ENCODE measurements at regions not wholly inside any gene's neighbourhood (a gene's known extent, or its start where the extent isn't known, plus 50 kb on each side); places are given as distances from the start of the nearest gene placed in this dataset.

GRCh38 chr2:121088251-121089165 lies 196.5 kb downstream of the TFCP2L1 start:
- Histone ChIP-seq H3K27me3 (no peaks in the 10 kb centered on the region), H3K36me3 (no peaks in the 10 kb centered on the region), H3K27ac (no peak overlapping the region), H3K9me3 (no peaks in the 10 kb centered on the region), H3K4me3 (no peak overlapping the region), H3K4me1 (no peaks in the 10 kb centered on the region)
- TF ChIP-seq, protein P1, sequence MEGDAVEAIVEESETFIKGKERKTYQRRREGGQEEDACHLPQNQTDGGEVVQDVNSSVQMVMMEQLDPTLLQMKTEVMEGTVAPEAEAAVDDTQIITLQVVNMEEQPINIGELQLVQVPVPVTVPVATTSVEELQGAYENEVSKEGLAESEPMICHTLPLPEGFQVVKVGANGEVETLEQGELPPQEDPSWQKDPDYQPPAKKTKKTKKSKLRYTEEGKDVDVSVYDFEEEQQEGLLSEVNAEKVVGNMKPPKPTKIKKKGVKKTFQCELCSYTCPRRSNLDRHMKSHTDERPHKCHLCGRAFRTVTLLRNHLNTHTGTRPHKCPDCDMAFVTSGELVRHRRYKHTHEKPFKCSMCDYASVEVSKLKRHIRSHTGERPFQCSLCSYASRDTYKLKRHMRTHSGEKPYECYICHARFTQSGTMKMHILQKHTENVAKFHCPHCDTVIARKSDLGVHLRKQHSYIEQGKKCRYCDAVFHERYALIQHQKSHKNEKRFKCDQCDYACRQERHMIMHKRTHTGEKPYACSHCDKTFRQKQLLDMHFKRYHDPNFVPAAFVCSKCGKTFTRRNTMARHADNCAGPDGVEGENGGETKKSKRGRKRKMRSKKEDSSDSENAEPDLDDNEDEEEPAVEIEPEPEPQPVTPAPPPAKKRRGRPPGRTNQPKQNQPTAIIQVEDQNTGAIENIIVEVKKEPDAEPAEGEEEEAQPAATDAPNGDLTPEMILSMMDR (IDR thresholded peaks at IDR 0.05) = no peak
- TF ChIP-seq POLR2A (IDR thresholded peaks at IDR 0.05) = no peak
- peak in 1 of 2 donors; percentile 42 for DNase-seq
- intact Hi-C loops (cut with DNase I; ENCODE audit: low total_unique reads) = no loop called here

GRCh38 chr2:121089166-121089510 lies 195.9 kb downstream of the TFCP2L1 start:
- no peak overlapping the region for H3K4me3 ChIP-seq
- no peaks in the 10 kb centered on the region for H3K36me3 ChIP-seq
- intact Hi-C loops (cut with DNase I; ENCODE audit: low total_unique reads) = no loop called here
- no peaks in the 10 kb centered on the region for H3K4me1 ChIP-seq
- no peaks in the 10 kb centered on the region for H3K27me3 ChIP-seq
- H3K27ac ChIP-seq = no peak overlapping the region
- no peak for DNase-seq
- H3K9me3 ChIP-seq = no peaks in the 10 kb centered on the region
- TF ChIP-seq, protein P1 (IDR thresholded peaks at IDR 0.05) = no peak
- TF ChIP-seq POLR2A (IDR thresholded peaks at IDR 0.05) = no peak

DNA sequence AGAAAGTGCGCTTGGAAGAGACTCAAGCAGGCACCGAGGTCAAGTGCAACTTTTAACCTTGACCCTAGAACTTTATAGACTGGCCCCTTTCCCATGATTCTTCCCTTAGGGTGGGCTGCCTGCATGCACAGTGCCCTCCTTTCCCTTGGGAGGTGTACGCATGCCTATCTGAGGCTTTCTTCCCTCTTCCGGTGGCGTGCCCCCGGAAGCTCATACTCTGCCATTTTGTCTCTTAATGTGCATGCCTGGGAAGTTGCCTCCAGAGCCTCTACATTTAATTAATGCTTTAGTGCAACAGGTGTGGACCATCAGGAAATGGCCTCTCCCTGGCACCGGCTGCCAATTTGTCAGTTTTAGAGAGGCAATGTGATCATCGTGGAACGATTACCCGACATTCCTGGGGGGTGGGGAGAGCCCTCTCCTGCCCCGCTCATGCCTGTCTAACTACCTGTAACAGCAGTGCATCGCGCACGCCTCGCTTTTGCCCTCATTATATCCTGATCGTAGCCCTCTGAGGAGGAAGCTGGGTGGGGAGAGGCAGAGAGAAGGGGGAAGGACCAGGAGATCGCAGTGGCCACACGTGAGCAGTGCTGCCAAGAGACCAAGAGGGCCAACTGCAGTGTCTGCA lies 194.8 kb downstream of the TFCP2L1 start:
- DNase-seq = no peak
- TF ChIP-seq, protein P1 (IDR thresholded peaks at IDR 0.05) = no peak
- TF ChIP-seq POLR2A (IDR thresholded peaks at IDR 0.05) = no peak
- no peaks in the 10 kb centered on the region for H3K27me3 ChIP-seq
- no peaks in the 10 kb centered on the region for H3K9me3 ChIP-seq
- no peak overlapping the region for H3K4me3 ChIP-seq
- H3K36me3 ChIP-seq = no peaks in the 10 kb centered on the region
- no peak overlapping the region for H3K27ac ChIP-seq
- no peaks in the 10 kb centered on the region for H3K4me1 ChIP-seq
- intact Hi-C loops (cut with DNase I; ENCODE audit: low total_unique reads) = no loop called here

- intact Hi-C loops (cut with DNase I; ENCODE audit: low total_unique reads) = no loop called here
- H3K9me3 ChIP-seq = no peaks in the 10 kb centered on the region
- H3K4me1 ChIP-seq = no peaks in the 10 kb centered on the region
- no peak for DNase-seq
- H3K4me3 ChIP-seq = no peak overlapping the region
- H3K27me3 ChIP-seq = no peaks in the 10 kb centered on the region
- H3K36me3 ChIP-seq = no peaks in the 10 kb centered on the region
- TF ChIP-seq, protein P1 (IDR thresholded peaks at IDR 0.05) = no peak
- no peak for TF ChIP-seq POLR2A (IDR thresholded peaks at IDR 0.05)
- H3K27ac ChIP-seq = no peak overlapping the region
Observed at GRCh38 chr2:121092095-121092494, 192.9 kb downstream of the TFCP2L1 start.

DNA sequence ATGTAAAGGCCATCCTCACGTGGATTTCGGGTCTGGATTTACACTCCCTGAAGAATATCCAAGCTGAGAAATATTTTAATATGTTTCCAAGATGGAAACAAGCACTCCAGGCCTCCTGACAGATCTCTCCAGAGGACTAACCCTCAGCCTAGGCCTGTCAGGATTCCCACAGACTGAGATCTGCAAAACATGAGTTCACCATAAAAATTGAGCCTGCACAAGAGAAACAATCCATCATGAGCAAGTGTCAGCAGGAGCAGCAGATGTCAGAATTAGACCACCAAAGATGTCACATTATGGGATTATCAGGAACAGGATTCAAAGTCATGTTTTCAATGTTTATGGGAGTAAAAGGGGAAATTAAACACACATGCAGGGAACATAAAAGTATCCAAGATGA lies 191.3 kb downstream of the TFCP2L1 start:
- intact Hi-C loops (cut with DNase I; ENCODE audit: low total_unique reads) = no loop called here
- no peak overlapping the region for H3K4me3 ChIP-seq
- H3K36me3 ChIP-seq = no peaks in the 10 kb centered on the region
- no peaks in the 10 kb centered on the region for H3K4me1 ChIP-seq
- DNase-seq = no peak
- H3K9me3 ChIP-seq = no peaks in the 10 kb centered on the region
- no peaks in the 10 kb centered on the region for H3K27me3 ChIP-seq
- H3K27ac ChIP-seq = peak overlapping the region in 1 of 2 donors; percentile 42
- TF ChIP-seq, protein P1 (IDR thresholded peaks at IDR 0.05) = no peak
